H9 (cell line): ENCODE measurements at regions not wholly inside any gene's neighbourhood (a gene's known extent, or its start where the extent isn't known, plus 50 kb on each side); places are given as distances from the start of the nearest gene placed in this dataset.

Experiments used
- DNase-seq: peaks from one replicate; pipeline ENCODE4 v3.0.0-alpha.2; 2017
- H2AFZ ChIP-seq: one replicate; pipeline ENCODE4 v1.6.1; 2013; ENCODE audit warnings: mild to moderate bottlenecking, low read length, control low read depth, moderate library complexity
- H2AK5ac ChIP-seq: 2 replicates; pipeline ENCODE4 v1.6.1; 2013; ENCODE audit warnings: low read length, control low read depth, mixed read lengths; ENCODE audit not compliant: insufficient read length
- H2BK120ac ChIP-seq: one replicate; pipeline ENCODE4 v1.6.1; 2013; ENCODE audit warnings: low read depth, mild to moderate bottlenecking, low read length, control low read depth, inconsistent platforms; ENCODE audit not compliant: poor library complexity, severe bottlenecking
- H2BK12ac ChIP-seq: 2 replicates; pipeline ENCODE4 v1.6.1; 2013; ENCODE audit warnings: low read length, control low read depth, mixed read lengths, low read depth; ENCODE audit not compliant: insufficient read length
- H2BK15ac ChIP-seq: 2 replicates; pipeline ENCODE4 v1.6.1; 2013; ENCODE audit warnings: low read depth, low read length, control low read depth
- H2BK20ac ChIP-seq: one replicate; pipeline ENCODE4 v1.6.1; 2013; ENCODE audit warnings: low read depth, mild to moderate bottlenecking, low read length, control low read depth, inconsistent platforms; ENCODE audit not compliant: poor library complexity, severe bottlenecking
- H2BK5ac ChIP-seq: 2 replicates; pipeline ENCODE4 v1.6.1; 2013; ENCODE audit warnings: low read length, control low read depth, mixed read lengths; ENCODE audit not compliant: insufficient read length
- H3K14ac ChIP-seq: 2 replicates; pipeline ENCODE4 v1.6.1; 2013; ENCODE audit warnings: low read length, control low read depth; ENCODE audit not compliant: insufficient read depth
- H3K18ac ChIP-seq: 2 replicates; pipeline ENCODE4 v1.6.1; 2013; ENCODE audit warnings: low read depth, mild to moderate bottlenecking, mixed read lengths, low read length, control low read depth; ENCODE audit not compliant: insufficient read length
- H3K23ac ChIP-seq: 2 replicates; pipeline ENCODE4 v1.6.1; 2013; ENCODE audit warnings: low read length, control low read depth, mixed read lengths, low read depth; ENCODE audit not compliant: insufficient read length
- H3K23me2 ChIP-seq: 2 replicates; pipeline ENCODE4 v1.6.1; 2013; ENCODE audit warnings: low read depth, mild to moderate bottlenecking, mixed read lengths, low read length, control low read depth; ENCODE audit not compliant: insufficient read length, poor library complexity, severe bottlenecking
- H3K27ac ChIP-seq: 2 replicates; pipeline ENCODE4 v1.5.1; 2013; ENCODE audit warnings: low read length, control low read depth, mixed read lengths, low read depth; ENCODE audit not compliant: insufficient read length
- H3K27me3 ChIP-seq: 2 replicates; pipeline ENCODE4 v1.6.1; 2013; ENCODE audit warnings: low read length, control low read depth, inconsistent platforms; ENCODE audit not compliant: insufficient read depth
- H3K4ac ChIP-seq: 2 replicates; pipeline ENCODE4 v1.6.1; 2013; ENCODE audit warnings: low read depth, mild to moderate bottlenecking, control low read depth, inconsistent platforms, low read length, moderate library complexity
- H3K4me1 ChIP-seq: 2 replicates; pipeline ENCODE4 v1.6.1; 2013; ENCODE audit warnings: low read length, control low read depth, inconsistent platforms; ENCODE audit not compliant: insufficient read depth
- H3K4me2 ChIP-seq: 2 replicates; pipeline ENCODE4 v1.6.1; 2013; ENCODE audit warnings: low read length, control low read depth, mixed read lengths; ENCODE audit not compliant: insufficient read length, insufficient read depth
- H3K56ac ChIP-seq: 2 replicates; pipeline ENCODE4 v1.6.1; 2013; ENCODE audit warnings: low read depth, mild to moderate bottlenecking, mixed read lengths, low read length, control low read depth; ENCODE audit not compliant: insufficient read length
- H3K79me1 ChIP-seq: 2 replicates; pipeline ENCODE4 v1.6.1; 2013; ENCODE audit warnings: low read depth, mild to moderate bottlenecking, moderate library complexity, low read length, control low read depth, inconsistent platforms; ENCODE audit not compliant: insufficient read depth, poor library complexity, severe bottlenecking
- H3K79me2 ChIP-seq: 2 replicates; pipeline ENCODE4 v1.6.1; 2013; ENCODE audit warnings: low read length, control low read depth, inconsistent platforms; ENCODE audit not compliant: insufficient read depth
- H3K9ac ChIP-seq: 2 replicates; pipeline ENCODE4 v1.6.1; 2013; ENCODE audit warnings: low read length, control low read depth, mixed read lengths; ENCODE audit not compliant: insufficient read length; ENCODE audit errors: extremely low read depth
- H3K9me3 ChIP-seq: one replicate; pipeline ENCODE4 v1.6.1; 2013; ENCODE audit warnings: low read depth, low read length, inconsistent platforms; ENCODE audit not compliant: control insufficient read depth
- H3T11ph ChIP-seq: one replicate; pipeline ENCODE4 v1.6.1; 2013; ENCODE audit warnings: mild to moderate bottlenecking, low read length, control low read depth, inconsistent platforms
- H4K20me1 ChIP-seq: one replicate; pipeline ENCODE4 v1.6.1; 2013; ENCODE audit not compliant: control insufficient read depth, insufficient read length, insufficient read depth
- H4K5ac ChIP-seq: 2 replicates; pipeline ENCODE4 v1.6.1; 2013; ENCODE audit warnings: low read depth, mild to moderate bottlenecking, mixed read lengths, low read length, control low read depth; ENCODE audit not compliant: insufficient read length
- H4K8ac ChIP-seq: replicated peaks from 2 replicates; pipeline ENCODE4 v1.6.1; 2013; ENCODE audit warnings: low read length, control low read depth, mixed read lengths, low read depth; ENCODE audit not compliant: insufficient read length
- H4K91ac ChIP-seq: 2 replicates; pipeline ENCODE4 v1.6.1; 2013; ENCODE audit warnings: low read depth, mild to moderate bottlenecking, moderate library complexity, mixed read lengths, low read length, control low read depth; ENCODE audit not compliant: insufficient read length
- H3K27ac Mint-ChIP-seq, 3 experiments: 2 replicates in 2 of 3; 3 replicates in 1 of 3; pipeline ENCODE4 v1.8.0; 2020 to 2021; ENCODE audit warnings: mixed read lengths in 3 of 3, mild to moderate bottlenecking in 1 of 3, moderate library complexity in 1 of 3
- H3K27me3 Mint-ChIP-seq: 2 replicates; pipeline ENCODE4 v1.8.0; 2021; ENCODE audit warnings: low read depth, mild to moderate bottlenecking, moderate library complexity, mixed read lengths
- H3K36me3 Mint-ChIP-seq, 3 experiments: 2 replicates in 2 of 3; 3 replicates in 1 of 3; pipeline ENCODE4 v1.8.0; 2020 to 2021; ENCODE audit warnings: low read depth in 3 of 3, mixed read lengths in 3 of 3; ENCODE audit not compliant: insufficient read depth in 1 of 3
- H3K4me1 Mint-ChIP-seq, 2 experiments: 2 replicates each; pipeline ENCODE4 v1.8.0; 2020; ENCODE audit warnings: mixed read lengths in 2 of 2
- H3K4me3 Mint-ChIP-seq, 2 experiments: 2 replicates in 1 of 2; 3 replicates in 1 of 2; pipeline ENCODE4 v1.8.0; 2020 to 2021; ENCODE audit warnings: mild to moderate bottlenecking in 2 of 2, mixed read lengths in 2 of 2, moderate library complexity in 1 of 2
- H3K9me3 Mint-ChIP-seq, 2 experiments: 2 replicates in 1 of 2; 3 replicates in 1 of 2; pipeline ENCODE4 v1.8.0; 2020; ENCODE audit warnings: mild to moderate bottlenecking in 2 of 2, mixed read lengths in 2 of 2, moderate library complexity in 1 of 2
- WGBS: extraction: QIAGEN DNeasy Blood & Tissue Kit; methylation state at CpG from one replicate; pipeline ENCODE4 v1.1.7; 2013; ENCODE audit warnings: missing lambda C conversion rate, low lambda C conversion rate, mixed read lengths; ENCODE audit not compliant: insufficient read length; ENCODE audit errors: extremely low coverage; 5-methylcytosine and 5-hydroxymethylcytosine counted together
- TF ChIP-seq, protein P1 (sequence below): fragments of 200-600 bp; sonication (generic); conservative IDR thresholded peaks from 3 replicates; pipeline ENCODE4 v1.8.0; 2021; ENCODE audit warnings: antibody characterized with exemption, mild to moderate bottlenecking

DNA sequence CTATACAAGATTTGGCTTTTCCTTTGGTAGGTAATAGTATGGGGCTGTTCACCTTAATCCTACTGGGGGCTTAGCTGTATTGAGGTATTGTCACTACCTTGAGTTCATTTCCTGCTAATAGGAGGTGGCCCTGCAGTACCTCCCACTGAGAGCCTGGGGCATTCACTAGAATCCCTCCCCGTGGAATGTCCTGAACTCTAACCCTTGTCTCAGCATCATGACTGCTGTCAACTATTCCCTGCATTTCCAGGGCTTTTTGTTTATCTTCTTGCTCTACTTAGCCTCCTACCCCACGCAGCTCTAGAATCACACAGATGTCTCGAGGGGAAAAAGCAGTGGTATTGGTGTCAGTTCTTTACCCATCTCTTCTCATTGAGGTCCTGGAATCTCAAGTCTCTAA lies 542.3 kb downstream of the METTL4 start:
- Histone ChIP-seq H3K79me2 (no peaks in the 10 kb centered on the region), H4K5ac (no peak overlapping the region), H3K14ac (no peak overlapping the region), H3K79me1 (no peaks in the 10 kb centered on the region), H2AK5ac (no peak overlapping the region), H4K91ac (no peak overlapping the region), H2BK20ac (no peak overlapping the region), H3K9ac (no peak overlapping the region), H2BK15ac (no peak overlapping the region), H3K4ac (no peak overlapping the region), H4K8ac (no peak overlapping the region), H3T11ph (no peak overlapping the region), H2BK5ac (no peak overlapping the region), H3K4me1 (no peaks in the 10 kb centered on the region), H3K27ac (no peak overlapping the region), H3K23me2 (no peaks in the 10 kb centered on the region), H2BK12ac (no peak overlapping the region), H3K27me3 (no peaks in the 10 kb centered on the region), H3K18ac (no peak overlapping the region), H2AFZ (no peak overlapping the region), H2BK120ac (no peak overlapping the region), H3K56ac (no peak overlapping the region), H3K4me2 (no peak overlapping the region), H3K23ac (no peak overlapping the region), H3K9me3 (no peaks in the 10 kb centered on the region), H4K20me1 (no peaks in the 10 kb centered on the region)
- Mint-ChIP-seq H3K27me3 (no peaks in the 10 kb centered on the region), H3K4me3 (no peak overlapping the region), H3K27ac (no peak overlapping the region), H3K9me3 (no peaks in the 10 kb centered on the region), H3K36me3 (no peaks in the 10 kb centered on the region), H3K4me1 (peaks cover 5 to 10% of the 10 kb centered on the region in 2 experiments)
- DNase-seq = no peak
- no CpG with 5 or more reads among the region's 3 CpGs for WGBS
- TF ChIP-seq, protein P1, sequence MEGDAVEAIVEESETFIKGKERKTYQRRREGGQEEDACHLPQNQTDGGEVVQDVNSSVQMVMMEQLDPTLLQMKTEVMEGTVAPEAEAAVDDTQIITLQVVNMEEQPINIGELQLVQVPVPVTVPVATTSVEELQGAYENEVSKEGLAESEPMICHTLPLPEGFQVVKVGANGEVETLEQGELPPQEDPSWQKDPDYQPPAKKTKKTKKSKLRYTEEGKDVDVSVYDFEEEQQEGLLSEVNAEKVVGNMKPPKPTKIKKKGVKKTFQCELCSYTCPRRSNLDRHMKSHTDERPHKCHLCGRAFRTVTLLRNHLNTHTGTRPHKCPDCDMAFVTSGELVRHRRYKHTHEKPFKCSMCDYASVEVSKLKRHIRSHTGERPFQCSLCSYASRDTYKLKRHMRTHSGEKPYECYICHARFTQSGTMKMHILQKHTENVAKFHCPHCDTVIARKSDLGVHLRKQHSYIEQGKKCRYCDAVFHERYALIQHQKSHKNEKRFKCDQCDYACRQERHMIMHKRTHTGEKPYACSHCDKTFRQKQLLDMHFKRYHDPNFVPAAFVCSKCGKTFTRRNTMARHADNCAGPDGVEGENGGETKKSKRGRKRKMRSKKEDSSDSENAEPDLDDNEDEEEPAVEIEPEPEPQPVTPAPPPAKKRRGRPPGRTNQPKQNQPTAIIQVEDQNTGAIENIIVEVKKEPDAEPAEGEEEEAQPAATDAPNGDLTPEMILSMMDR = no peak
